HG03460 (cell line): ENCODE measurements at regions not wholly inside any gene's neighbourhood (a gene's known extent, or its start where the extent isn't known, plus 50 kb on each side); places are given as distances from the start of the nearest gene placed in this dataset.

Experiments
- ATAC-seq: cut with Tn5 transposase; IDR thresholded peaks from one replicate; pipeline ENCODE4 v1.9.1; 2021; ENCODE audit not compliant: unreplicated experiment

DNA sequence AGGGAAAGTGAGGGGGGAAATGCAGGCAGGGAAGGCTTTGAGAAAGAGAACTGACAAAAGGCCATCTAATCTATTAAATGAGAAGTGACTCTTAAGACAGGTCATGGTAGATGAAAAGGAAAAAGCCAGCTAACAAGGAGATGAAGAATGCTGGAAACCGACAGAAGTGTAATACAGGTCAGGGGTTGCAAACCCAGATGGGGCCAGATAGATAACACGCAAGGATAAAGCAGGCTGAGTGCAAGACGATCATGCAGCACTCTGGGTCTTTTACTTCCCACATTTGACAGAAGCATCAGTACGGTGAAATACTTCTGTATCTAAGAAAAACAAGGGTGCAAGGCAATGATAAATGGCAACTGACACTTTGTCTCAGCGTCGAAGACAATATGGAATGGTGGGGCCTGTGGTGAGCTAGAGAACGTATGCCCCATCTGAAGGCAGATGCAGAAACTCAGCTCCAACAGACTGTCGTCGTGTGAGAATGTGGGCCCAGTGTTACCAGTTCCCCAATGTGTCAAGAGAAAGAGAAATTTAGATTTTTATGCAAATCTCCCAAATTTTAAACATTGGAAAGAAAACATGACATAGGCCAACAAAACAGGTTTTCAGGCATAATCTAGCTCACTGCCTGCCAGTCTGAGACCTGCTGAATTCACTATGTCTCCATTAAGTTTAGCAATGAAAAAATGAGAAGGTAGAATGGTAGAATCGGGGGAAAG, 187.4 kb downstream of the PHLDA1 start:
- ATAC-seq: no peak

DNA sequence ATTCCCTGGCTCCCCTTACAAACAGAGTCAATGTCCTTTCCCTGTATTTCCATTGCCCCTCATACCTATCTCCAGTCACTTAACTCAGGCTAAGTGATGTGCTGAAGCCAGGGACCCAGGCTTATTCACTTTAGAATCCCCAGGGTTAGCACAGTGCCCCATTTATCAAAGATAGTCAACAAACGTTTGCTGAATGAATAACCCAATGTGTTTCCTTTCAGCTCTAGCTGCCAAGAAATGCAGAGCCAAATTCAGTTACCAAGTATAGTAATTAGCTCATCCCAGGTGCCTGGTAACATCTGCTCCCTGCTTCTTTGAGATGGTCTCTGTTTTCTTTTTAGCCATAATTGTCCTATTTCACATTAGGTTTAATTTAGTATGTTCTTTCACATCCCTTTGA, 189.5 kb downstream of the PHLDA1 start:
- no peak for ATAC-seq

- ATAC-seq: no peak
Measured at GRCh38 chr12:75840994-75841355, 190.6 kb downstream of the PHLDA1 start.

GRCh38 chr12:75838309-75838708, 193.3 kb downstream of the PHLDA1 start:
- ATAC-seq: no peak

DNA sequence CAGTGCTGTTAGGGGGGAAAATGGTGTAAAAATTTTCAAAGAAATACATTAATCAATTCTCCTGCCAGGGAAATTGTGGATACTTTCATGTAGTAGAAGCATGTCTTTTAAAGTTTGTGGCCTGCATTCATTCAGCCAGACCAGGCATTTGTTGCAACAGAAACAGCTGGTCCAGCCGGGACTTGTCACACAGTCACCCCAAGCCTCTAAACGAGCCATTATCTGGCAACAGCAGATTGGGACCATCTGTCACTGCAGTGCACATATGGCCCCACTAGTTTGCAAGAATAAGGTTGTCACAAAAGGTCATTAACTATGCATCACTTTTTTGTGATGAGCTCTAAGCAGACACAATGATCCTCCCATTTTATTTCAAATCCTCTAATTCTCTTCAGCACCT, 193.9 kb downstream of the PHLDA1 start:
- no peak for ATAC-seq

DNA sequence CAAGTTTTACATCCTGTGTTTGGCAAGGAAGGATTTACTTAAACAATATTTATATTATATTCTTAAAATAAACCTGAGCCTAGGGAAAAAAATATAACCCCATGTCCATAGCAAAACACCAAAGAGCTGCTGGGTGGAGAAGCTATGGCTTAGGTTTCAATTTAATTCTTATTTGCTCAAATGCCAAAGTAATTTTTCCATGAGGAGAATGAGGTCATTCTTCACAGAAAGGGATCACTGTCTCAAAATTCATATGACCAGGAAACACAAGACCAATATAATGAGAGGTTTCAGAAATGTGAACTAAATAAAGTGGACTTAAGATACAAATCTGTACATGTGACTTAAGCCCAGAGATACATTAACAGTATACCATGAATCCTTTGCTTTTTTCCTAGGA, 195.0 kb downstream of the PHLDA1 start:
- ATAC-seq: no peak

GRCh38 chr12:75834591-75834990, 197.0 kb downstream of the PHLDA1 start:
- ATAC-seq: no peak

DNA sequence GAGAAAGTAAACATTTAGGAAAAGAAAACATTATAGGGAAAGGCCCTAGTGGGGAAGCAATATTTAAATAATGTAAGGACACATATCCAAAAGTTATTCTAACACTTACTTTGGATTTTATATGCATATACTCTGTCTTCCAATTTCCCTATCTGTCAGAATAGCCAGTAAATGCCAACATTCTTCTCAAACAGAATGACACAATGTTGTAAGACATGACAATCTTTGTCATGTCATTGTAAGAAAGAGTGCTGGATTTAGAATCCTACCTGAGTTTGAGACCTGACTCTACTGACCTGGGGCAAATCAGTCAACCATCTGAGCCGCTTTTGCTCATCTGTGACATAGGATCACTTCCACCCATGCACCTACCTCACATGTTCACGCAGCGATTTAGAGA, 198.3 kb downstream of the PHLDA1 start:
- no peak for ATAC-seq

DNA sequence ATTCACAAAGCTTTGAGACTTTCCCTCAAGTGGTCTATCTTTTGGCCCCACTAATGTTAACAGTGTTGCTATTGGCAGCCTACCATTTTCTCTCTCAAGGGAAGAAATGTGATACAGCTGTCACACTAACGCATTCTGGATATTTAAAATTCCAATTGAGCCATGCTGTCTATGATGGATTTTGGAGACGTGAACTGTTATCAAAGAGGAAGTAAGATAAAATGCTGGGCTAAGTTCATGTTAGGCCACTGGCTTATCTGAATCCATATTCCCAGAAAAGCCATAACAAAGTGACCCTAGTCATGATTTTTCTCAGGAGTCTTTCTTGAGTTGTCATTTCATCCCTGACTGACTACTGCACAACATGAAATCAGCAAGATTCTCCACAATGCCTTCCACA, 200.2 kb downstream of the PHLDA1 start:
- no peak for ATAC-seq

- no peak for ATAC-seq
Measured at GRCh38 chr12:75827061-75827460, 204.5 kb downstream of the PHLDA1 start.

DNA sequence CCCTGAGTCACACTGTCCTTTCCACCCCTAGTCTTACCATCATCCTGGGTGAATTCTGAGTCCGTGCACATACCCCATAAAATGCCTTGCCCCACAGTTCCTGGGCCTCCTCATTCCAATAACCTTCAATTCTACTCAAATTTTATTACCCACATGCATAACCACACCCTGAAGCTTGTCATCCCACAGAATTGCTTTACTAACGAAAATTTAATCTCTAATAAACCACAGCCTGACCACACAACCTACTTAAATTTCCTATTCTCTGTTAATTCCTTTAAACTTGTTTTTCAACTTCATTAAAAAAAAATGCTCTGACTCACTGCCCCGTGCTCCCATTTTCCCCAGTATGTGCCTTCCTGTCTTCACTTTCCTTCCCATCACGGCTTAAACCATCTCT, 205.9 kb downstream of the PHLDA1 start:
- ATAC-seq: no peak

DNA sequence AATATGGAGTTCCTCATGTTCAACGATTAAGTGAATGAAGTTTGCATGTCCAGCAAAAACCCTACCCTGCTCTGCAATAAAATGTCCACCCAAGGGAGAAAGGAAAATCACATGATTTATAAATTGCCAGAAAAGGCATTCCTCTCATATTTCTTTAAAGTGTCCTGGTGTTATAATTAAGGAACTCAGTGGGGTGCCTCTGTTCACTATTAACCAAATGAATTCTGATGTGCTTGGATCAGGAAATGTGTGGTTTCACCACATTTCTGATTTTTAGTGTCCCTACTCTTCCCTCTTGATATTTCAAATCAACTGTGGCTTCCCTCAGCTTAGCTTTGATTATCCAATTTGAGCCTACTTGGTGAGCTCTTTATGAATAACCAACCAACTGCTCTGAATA, 208.1 kb downstream of the PHLDA1 start:
- ATAC-seq: no peak

DNA sequence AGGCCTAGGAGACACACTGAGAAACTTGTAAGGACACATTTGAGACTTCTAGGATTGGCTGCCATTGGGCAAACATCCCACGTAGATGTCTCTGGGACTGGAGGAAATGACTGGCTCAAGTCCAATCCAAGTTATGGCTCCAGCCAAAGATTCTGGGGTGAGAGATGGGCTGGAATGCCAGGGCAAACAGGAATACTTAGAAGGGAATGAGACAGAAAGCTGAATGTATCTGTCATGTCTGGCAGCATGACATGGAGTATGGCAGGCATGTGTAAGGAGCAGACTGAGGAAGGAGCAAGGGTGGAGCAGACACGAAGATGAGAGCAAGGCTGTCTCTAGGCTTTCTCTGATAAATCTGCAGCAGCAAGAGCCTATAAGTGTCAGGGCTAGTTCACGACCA, 209.2 kb downstream of the PHLDA1 start:
- no peak for ATAC-seq

DNA sequence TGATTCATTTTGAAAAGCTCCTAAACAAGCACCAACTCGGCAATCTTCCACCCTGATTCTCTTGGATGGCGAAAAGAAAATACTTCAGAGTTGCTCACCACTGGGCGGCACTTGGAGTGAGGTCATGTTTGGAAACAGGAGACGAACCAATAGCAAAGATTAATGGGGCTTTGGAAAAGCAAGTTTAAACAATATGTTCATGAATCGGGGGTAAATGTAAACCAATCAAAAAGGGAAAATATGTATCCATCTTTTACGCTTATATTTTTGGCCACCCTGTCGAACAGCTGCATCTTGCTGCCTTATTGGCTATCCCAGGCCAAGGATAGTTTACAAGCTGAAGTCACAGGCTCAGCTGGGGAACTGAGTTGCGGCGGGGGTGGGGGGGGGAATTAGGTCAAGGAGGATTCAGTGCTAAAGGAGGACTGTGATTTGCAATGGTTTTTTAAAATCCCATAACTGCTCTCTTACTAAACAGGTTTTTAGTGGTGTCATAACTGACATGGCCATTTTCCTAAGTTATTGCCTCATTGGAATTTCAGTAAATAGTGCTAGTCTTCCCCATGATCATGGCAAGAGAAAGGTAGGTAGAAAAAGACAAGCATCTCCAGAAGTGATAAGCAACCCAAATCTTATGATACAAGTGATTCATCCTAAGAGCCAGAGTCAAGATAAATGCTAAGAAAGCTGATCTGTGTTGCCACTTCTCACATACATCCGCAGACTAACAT, 210.6 kb downstream of the PHLDA1 start:
- no peak for ATAC-seq

- ATAC-seq: no peak
Measured at GRCh38 chr12:75820071-75820470, 211.5 kb downstream of the PHLDA1 start.

DNA sequence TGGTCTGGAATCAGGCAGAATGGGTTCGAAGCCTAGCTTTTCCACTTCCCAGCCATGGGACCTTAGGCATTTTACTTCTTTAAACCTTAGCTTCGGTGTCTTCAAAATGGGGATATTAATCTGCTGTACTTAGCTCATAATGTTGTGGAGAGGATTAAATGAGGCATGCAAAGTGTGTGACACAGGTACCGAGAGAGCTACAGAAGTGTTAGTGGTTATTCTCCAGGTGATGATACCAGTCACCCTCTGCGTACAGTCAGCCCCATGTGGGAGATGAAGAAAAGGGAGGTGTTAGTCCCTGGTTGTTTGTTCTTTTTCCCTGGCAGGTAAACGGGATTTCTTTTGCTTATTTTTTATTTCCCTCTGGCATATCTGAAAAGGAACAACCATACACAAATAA, 212.1 kb downstream of the PHLDA1 start:
- ATAC-seq: no peak

DNA sequence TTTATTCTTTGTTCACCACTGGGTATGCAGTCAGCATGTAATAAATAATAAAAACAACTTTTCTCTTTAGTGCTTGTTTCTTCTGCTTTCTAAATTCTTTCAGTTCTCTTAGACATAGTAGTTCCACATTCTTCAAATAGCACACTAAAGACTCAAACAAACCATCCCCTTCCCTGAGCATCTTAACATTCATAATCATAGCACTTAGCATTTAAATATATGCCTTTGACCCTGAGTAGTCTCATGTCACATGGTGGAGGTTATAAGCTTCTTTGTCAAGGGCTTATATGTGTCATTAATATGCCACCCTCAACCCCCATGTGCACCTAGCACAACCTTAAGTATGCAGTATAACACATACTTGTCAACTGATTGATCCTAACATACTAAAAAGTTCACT, 212.7 kb downstream of the PHLDA1 start:
- ATAC-seq: no peak

- no peak for ATAC-seq
Measured at GRCh38 chr12:75816897-75817296, 214.7 kb downstream of the PHLDA1 start.

GRCh38 chr12:75815756-75816155, 215.8 kb downstream of the PHLDA1 start:
- no peak for ATAC-seq

DNA sequence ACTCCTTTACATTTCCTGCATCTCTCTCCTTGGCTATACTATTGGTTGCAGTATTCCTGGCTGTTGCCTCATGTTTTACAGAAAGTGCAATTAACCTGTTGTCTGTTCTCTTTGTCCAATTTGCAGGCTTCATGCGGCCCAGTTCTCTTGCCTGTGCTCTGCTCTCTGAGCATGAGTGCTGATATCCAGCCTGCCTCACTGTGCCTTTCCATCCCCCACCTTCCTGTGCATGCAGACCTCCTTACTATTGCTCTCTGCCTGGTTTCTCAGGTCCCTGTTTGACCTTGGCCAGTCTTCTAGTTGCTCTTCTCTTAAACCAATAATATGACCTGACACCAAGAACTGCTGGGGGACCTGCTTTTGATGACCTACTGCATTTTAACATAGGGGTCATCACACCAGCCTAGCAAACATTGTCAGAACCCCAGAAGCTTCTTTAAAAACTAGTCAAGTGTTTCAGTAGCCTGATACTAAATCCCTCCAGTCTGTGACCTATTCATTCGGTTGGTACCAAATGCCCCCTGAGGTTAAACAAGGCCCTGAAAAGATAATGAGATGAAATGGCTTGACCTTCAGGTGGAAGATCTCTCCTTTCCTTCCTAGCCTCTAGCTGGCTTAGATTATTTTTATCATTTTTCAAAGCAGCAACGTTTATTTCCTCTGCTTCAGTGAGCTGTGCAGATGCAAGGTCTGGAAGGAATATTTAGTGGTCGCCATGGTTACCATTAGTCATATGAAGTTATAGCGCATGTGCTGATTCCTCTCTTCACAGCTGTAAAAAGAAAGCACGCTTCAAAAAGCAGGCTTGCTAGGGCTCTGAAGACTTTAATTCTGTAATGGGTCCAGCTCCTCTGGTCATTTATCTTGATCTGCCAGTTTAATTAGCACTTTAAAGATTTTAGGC, 216.5 kb downstream of the PHLDA1 start:
- ATAC-seq: no peak

DNA sequence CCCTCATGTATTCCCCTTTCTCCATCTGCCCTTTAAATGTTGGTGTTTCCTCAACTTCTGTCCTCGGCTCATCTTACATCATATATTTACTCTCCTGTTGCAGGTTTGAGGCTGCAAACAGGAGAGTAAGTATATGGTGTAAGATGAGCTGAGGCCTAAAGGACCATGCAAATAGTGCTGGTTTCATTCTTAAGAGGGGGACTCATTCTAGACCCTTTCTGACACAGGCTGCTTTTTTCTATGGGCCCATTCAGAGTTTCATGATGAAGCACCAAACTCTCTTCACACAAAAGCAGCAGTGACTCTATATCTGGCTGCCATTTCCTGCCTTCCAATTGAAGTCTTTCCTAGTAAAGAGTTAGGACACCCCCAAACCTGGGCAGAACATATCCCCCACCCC, 218.5 kb downstream of the PHLDA1 start:
- ATAC-seq: no peak
